ENCODE measurements at regions not wholly inside any gene's neighbourhood (a gene's known extent, or its start where the extent isn't known, plus 50 kb on each side); places are given as distances from the start of the nearest gene placed in this dataset.

DNA sequence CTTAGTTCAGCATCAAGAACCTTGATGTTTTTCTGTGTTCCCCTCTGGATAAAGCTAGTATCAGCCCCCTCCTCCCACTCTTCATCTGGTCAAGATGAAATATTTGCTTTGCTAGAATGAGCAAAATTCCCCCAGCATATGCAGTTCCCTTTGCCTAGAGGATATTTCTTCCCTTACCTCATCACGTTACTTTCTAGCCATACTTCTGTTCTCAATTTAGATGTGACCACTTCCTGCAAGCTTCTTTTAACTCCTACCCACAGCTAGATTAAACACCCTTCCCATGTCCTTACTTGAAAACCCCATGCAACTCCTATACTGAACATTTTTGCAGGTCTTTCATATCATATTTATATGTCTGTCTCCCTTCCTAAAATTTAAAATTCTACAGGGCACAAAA, 178.9 kb upstream of the TUSC1 start:
- TF ChIP-seq TEAD4 (IDR thresholded peaks at IDR 0.05) = no peak
- no peak for TF ChIP-seq NFIC (IDR thresholded peaks at IDR 0.05)
- TF ChIP-seq ZBTB7A (IDR thresholded peaks at IDR 0.05; ENCODE audit: low read depth) = no peak
- TF ChIP-seq TCF12 (IDR thresholded peaks at IDR 0.05; ENCODE audit: low read depth) = no peak
- no peak for TF ChIP-seq TAF1 (IDR thresholded peaks at IDR 0.05; ENCODE audit: low read depth)
- TF ChIP-seq, protein P1, sequence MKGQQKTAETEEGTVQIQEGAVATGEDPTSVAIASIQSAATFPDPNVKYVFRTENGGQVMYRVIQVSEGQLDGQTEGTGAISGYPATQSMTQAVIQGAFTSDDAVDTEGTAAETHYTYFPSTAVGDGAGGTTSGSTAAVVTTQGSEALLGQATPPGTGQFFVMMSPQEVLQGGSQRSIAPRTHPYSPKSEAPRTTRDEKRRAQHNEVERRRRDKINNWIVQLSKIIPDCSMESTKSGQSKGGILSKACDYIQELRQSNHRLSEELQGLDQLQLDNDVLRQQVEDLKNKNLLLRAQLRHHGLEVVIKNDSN (IDR thresholded peaks at IDR 0.05) = no peak
- no peak for TF ChIP-seq CEBPB (IDR thresholded peaks at IDR 0.05)
- TF ChIP-seq FOXM1 (IDR thresholded peaks at IDR 0.05; ENCODE audit: borderline replicate concordance, low read depth) = no peak
- no peak for TF ChIP-seq CREB1 (IDR thresholded peaks at IDR 0.05; ENCODE audit: low read depth)
- no peak for TF ChIP-seq RAD21 (IDR thresholded peaks at IDR 0.05; ENCODE audit: low read depth)
- no peak for TF ChIP-seq EGR1 (IDR thresholded peaks at IDR 0.05)
- no peak for TF ChIP-seq YY1 (IDR thresholded peaks at IDR 0.05; ENCODE audit: low read depth)
- no peak for TF ChIP-seq EP300 (IDR thresholded peaks at IDR 0.05; ENCODE audit: borderline replicate concordance)
- TF ChIP-seq, protein P2, sequence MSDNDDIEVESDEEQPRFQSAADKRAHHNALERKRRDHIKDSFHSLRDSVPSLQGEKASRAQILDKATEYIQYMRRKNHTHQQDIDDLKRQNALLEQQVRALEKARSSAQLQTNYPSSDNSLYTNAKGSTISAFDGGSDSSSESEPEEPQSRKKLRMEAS (IDR thresholded peaks at IDR 0.05) = no peak
- TF ChIP-seq, protein P3, sequence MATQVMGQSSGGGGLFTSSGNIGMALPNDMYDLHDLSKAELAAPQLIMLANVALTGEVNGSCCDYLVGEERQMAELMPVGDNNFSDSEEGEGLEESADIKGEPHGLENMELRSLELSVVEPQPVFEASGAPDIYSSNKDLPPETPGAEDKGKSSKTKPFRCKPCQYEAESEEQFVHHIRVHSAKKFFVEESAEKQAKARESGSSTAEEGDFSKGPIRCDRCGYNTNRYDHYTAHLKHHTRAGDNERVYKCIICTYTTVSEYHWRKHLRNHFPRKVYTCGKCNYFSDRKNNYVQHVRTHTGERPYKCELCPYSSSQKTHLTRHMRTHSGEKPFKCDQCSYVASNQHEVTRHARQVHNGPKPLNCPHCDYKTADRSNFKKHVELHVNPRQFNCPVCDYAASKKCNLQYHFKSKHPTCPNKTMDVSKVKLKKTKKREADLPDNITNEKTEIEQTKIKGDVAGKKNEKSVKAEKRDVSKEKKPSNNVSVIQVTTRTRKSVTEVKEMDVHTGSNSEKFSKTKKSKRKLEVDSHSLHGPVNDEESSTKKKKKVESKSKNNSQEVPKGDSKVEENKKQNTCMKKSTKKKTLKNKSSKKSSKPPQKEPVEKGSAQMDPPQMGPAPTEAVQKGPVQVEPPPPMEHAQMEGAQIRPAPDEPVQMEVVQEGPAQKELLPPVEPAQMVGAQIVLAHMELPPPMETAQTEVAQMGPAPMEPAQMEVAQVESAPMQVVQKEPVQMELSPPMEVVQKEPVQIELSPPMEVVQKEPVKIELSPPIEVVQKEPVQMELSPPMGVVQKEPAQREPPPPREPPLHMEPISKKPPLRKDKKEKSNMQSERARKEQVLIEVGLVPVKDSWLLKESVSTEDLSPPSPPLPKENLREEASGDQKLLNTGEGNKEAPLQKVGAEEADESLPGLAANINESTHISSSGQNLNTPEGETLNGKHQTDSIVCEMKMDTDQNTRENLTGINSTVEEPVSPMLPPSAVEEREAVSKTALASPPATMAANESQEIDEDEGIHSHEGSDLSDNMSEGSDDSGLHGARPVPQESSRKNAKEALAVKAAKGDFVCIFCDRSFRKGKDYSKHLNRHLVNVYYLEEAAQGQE (IDR thresholded peaks at IDR 0.05; ENCODE audit: low read depth) = no peak

DNA sequence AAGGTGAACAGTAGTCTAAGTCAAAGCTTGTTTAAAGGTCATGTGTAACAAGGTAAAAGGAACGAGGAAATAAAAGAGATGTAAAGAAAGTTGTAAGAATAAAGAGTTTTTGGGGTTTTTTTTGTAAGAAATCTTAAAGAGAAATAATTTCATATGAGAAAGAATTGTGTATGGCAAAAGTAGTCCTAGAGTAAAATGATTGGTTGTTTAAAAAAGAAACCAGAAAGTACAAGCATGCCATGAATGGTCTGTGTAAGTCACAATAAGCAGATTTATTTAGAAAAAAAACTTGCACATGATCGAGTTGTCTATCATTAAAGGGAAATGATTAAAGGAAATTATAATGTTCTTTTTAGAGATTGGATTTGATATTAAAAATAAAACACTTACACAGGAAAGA, 172.6 kb upstream of the TUSC1 start:
- TF ChIP-seq RAD21 (IDR thresholded peaks at IDR 0.05; ENCODE audit: low read depth) (no peak), CEBPB (IDR thresholded peaks at IDR 0.05) (no peak), YY1 (IDR thresholded peaks at IDR 0.05; ENCODE audit: low read depth) (no peak), TAF1 (IDR thresholded peaks at IDR 0.05; ENCODE audit: low read depth) (no peak), NFIC (IDR thresholded peaks at IDR 0.05) (no peak), FOXM1 (IDR thresholded peaks at IDR 0.05; ENCODE audit: borderline replicate concordance, low read depth) (no peak), ZBTB7A (IDR thresholded peaks at IDR 0.05; ENCODE audit: low read depth) (no peak), CREB1 (IDR thresholded peaks at IDR 0.05; ENCODE audit: low read depth) (no peak), EGR1 (IDR thresholded peaks at IDR 0.05) (no peak), EP300 (IDR thresholded peaks at IDR 0.05; ENCODE audit: borderline replicate concordance) (no peak), TCF12 (IDR thresholded peaks at IDR 0.05; ENCODE audit: low read depth) (no peak)
- TF ChIP-seq, protein P2 (IDR thresholded peaks at IDR 0.05) = no peak
- TF ChIP-seq, protein P3 (IDR thresholded peaks at IDR 0.05; ENCODE audit: low read depth) = no peak

DNA sequence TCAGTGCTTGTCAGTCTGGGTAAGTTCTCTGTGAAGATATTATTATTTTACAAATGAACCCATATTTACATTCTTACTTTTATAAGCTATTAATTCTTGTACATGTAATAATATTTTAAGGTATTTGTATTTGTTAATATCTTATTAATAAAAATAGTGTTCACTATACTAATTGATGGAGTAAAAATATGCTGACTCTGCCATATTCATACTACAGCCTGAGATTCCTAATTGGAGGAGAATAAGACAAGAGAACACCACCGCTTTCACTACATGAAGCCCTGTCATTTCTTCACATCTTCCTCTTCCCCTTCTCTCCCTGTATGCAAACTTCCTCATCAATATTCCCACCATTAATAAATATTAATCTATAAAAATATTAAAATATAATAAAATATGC, 167.6 kb upstream of the TUSC1 start:
- TF ChIP-seq YY1 (IDR thresholded peaks at IDR 0.05; ENCODE audit: low read depth) (no peak), FOXM1 (IDR thresholded peaks at IDR 0.05; ENCODE audit: borderline replicate concordance, low read depth) (no peak), EGR1 (IDR thresholded peaks at IDR 0.05) (no peak), ZBTB7A (IDR thresholded peaks at IDR 0.05; ENCODE audit: low read depth) (no peak), CEBPB (IDR thresholded peaks at IDR 0.05) (no peak), CREB1 (IDR thresholded peaks at IDR 0.05; ENCODE audit: low read depth) (no peak)
- TF ChIP-seq, protein P2 (IDR thresholded peaks at IDR 0.05) = no peak
- TF ChIP-seq, protein P1 (IDR thresholded peaks at IDR 0.05) = no peak
- TF ChIP-seq, protein P3 (IDR thresholded peaks at IDR 0.05; ENCODE audit: low read depth) = no peak

DNA sequence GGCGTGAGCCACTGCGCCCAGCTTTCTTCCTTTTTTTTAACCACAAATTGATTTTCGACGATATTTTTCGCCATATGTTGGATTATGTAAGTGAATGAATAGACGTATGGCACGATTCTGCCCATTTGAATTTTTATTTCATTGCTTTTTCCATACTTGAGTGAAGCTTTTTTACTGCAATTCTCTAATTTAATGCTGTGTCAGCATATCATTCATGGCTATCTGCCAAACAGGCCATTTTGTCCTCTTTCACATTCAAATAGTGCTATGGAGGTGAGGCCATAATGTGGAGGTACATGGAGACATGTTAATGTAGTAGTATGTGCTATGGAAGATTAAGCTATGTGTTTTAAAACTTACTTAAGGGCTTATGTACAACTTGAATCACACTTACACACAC, 152.1 kb upstream of the TUSC1 start:
- no peak for TF ChIP-seq CEBPB (IDR thresholded peaks at IDR 0.05)
- TF ChIP-seq NFIC (IDR thresholded peaks at IDR 0.05) = no peak
- TF ChIP-seq EP300 (IDR thresholded peaks at IDR 0.05; ENCODE audit: borderline replicate concordance) = no peak
- TF ChIP-seq, protein P1 (IDR thresholded peaks at IDR 0.05) = no peak
- TF ChIP-seq ZBTB7A (IDR thresholded peaks at IDR 0.05; ENCODE audit: low read depth) = no peak
- TF ChIP-seq CREB1 (IDR thresholded peaks at IDR 0.05; ENCODE audit: low read depth) = no peak
- no peak for TF ChIP-seq YY1 (IDR thresholded peaks at IDR 0.05; ENCODE audit: low read depth)
- no peak for TF ChIP-seq TAF1 (IDR thresholded peaks at IDR 0.05; ENCODE audit: low read depth)
- TF ChIP-seq, protein P3 (IDR thresholded peaks at IDR 0.05; ENCODE audit: low read depth) = no peak
- TF ChIP-seq TEAD4 (IDR thresholded peaks at IDR 0.05) = no peak
- TF ChIP-seq RAD21 (IDR thresholded peaks at IDR 0.05; ENCODE audit: low read depth) = no peak
- no peak for TF ChIP-seq TCF12 (IDR thresholded peaks at IDR 0.05; ENCODE audit: low read depth)
- TF ChIP-seq, protein P2 (IDR thresholded peaks at IDR 0.05) = no peak

Measured in Ishikawa (cell line).